ENCODE measurements at regions not wholly inside any gene's neighbourhood (a gene's known extent, or its start where the extent isn't known, plus 50 kb on each side); places are given as distances from the start of the nearest gene placed in this dataset.

- dilution Hi-C loops (cut with MboI; ENCODE audit: extremely low pct_ligation_motif_present, low sequenced_read_pairs), result no loop called here
- DNase-seq (ENCODE audit: low read depth, low spot score) (no peak), FAIRE-seq (no peak)
Observed at GRCh38 chr10:9613338-9614075, 1404.2 kb upstream of the CELF2 start.

GRCh38 chr10:9615189-9615588, 1402.5 kb upstream of the CELF2 start:
- no peaks in the 10 kb centered on the region for H4K20me1 ChIP-seq (ENCODE audit: control insufficient read depth, extremely low read depth, insufficient read depth, low read length)
- dilution Hi-C loops (cut with MboI; ENCODE audit: extremely low pct_ligation_motif_present, low sequenced_read_pairs), result no loop called here
- H3K27me3 ChIP-seq (ENCODE audit: control insufficient read depth, extremely low read depth, insufficient read depth, low read length), result no peaks in the 10 kb centered on the region
- TF ChIP-seq CTCF (optimal IDR thresholded peaks at IDR 0.05 in 1 of 3, IDR thresholded peaks at IDR 0.05 in 1 of 3, conservative IDR thresholded peaks at IDR 0.05 in 1 of 3; ENCODE audit: extremely low read depth in 1 of 3, insufficient read depth in 2 of 3, low read length in 3 of 3) (no peak), EZH2 (IDR thresholded peaks at IDR 0.05; ENCODE audit: low read length) (no peak)
- H3K9me1 ChIP-seq (ENCODE audit: control insufficient read depth, extremely low read depth, insufficient read depth, low read length), result no peaks in the 10 kb centered on the region
- H3K9me3 ChIP-seq (ENCODE audit: control insufficient read depth, low read depth, low read length), result no peaks in the 10 kb centered on the region
- no peak for DNase-seq (ENCODE audit: low read depth, low spot score)
- no peak for FAIRE-seq
- no peak overlapping the region for H2AFZ ChIP-seq (ENCODE audit: control insufficient read depth, low read length)
- H3K4me1 ChIP-seq (ENCODE audit: control insufficient read depth, extremely low read depth, insufficient read depth, low read length), result no peaks in the 10 kb centered on the region
- H3K36me3 ChIP-seq (ENCODE audit: control insufficient read depth in 2 of 2, extremely low read depth in 1 of 2, insufficient read depth in 2 of 2, low read length in 2 of 2), result no peaks in the 10 kb centered on the region
- no peak overlapping the region for H3K27ac ChIP-seq (ENCODE audit: control insufficient read depth, insufficient read depth, low read length)
- no peaks in the 10 kb centered on the region for H3K79me2 ChIP-seq (ENCODE audit: control insufficient read depth, insufficient read depth, low read length)
- no peak overlapping the region for H3K9ac ChIP-seq (ENCODE audit: control insufficient read depth, extremely low read depth, insufficient read depth, low read length)
- H3K4me3 ChIP-seq (ENCODE audit: control insufficient read depth in 2 of 3, extremely low read depth in 1 of 3, insufficient read depth in 2 of 3, low read depth in 1 of 3, low read length in 3 of 3), result no peak overlapping the region
- no peak overlapping the region for H3K4me2 ChIP-seq (ENCODE audit: control insufficient read depth, extremely low read depth, insufficient read depth, low read depth, low read length)

More at GRCh38 chr10:9613338-9614075, 1404.2 kb upstream of the CELF2 start:
- H3K9me1 ChIP-seq (ENCODE audit: control insufficient read depth, extremely low read depth, insufficient read depth, low read length), result no peaks in the 10 kb centered on the region
- H3K79me2 ChIP-seq (ENCODE audit: control insufficient read depth, insufficient read depth, low read length), result no peaks in the 10 kb centered on the region
- no peak overlapping the region for H3K9ac ChIP-seq (ENCODE audit: control insufficient read depth, extremely low read depth, insufficient read depth, low read length)
- no peaks in the 10 kb centered on the region for H3K9me3 ChIP-seq (ENCODE audit: control insufficient read depth, low read depth, low read length)
- no peaks in the 10 kb centered on the region for H3K27me3 ChIP-seq (ENCODE audit: control insufficient read depth, extremely low read depth, insufficient read depth, low read length)
- no peak overlapping the region for H3K4me3 ChIP-seq (ENCODE audit: control insufficient read depth in 2 of 3, extremely low read depth in 1 of 3, insufficient read depth in 2 of 3, low read depth in 1 of 3, low read length in 3 of 3)
- H3K4me1 ChIP-seq (ENCODE audit: control insufficient read depth, extremely low read depth, insufficient read depth, low read length), result no peaks in the 10 kb centered on the region
- TF ChIP-seq EZH2 (IDR thresholded peaks at IDR 0.05; ENCODE audit: low read length) (no peak), CTCF (optimal IDR thresholded peaks at IDR 0.05 in 1 of 3, IDR thresholded peaks at IDR 0.05 in 1 of 3, conservative IDR thresholded peaks at IDR 0.05 in 1 of 3; ENCODE audit: extremely low read depth in 1 of 3, insufficient read depth in 2 of 3, low read length in 3 of 3) (no peak)
- no peak overlapping the region for H3K4me2 ChIP-seq (ENCODE audit: control insufficient read depth, extremely low read depth, insufficient read depth, low read depth, low read length)
- H2AFZ ChIP-seq (ENCODE audit: control insufficient read depth, low read length), result no peak overlapping the region
- no peaks in the 10 kb centered on the region for H3K36me3 ChIP-seq (ENCODE audit: control insufficient read depth in 2 of 2, extremely low read depth in 1 of 2, insufficient read depth in 2 of 2, low read length in 2 of 2)
- no peaks in the 10 kb centered on the region for H4K20me1 ChIP-seq (ENCODE audit: control insufficient read depth, extremely low read depth, insufficient read depth, low read length)
- H3K27ac ChIP-seq (ENCODE audit: control insufficient read depth, insufficient read depth, low read length), result no peak overlapping the region
